ENCODE measurements at regions not wholly inside any gene's neighbourhood (a gene's known extent, or its start where the extent isn't known, plus 50 kb on each side); places are given as distances from the start of the nearest gene placed in this dataset.

GRCh38 chr12:83758888-83759631, 1072.4 kb downstream of the TMTC2 start:
- Histone ChIP-seq H3K9me3 (replicated peaks in 1 of 2; ENCODE audit: control insufficient read depth in 2 of 2, insufficient read depth in 1 of 2, low read depth in 1 of 2, low read length in 2 of 2) (peaks cover 2 to 16% of the 10 kb centered on the region in 2 donors), H3K79me1 (ENCODE audit: low read depth, low read length) (no peaks in the 10 kb centered on the region), H3K27me3 (ENCODE audit: control insufficient read depth in 3 of 3, insufficient read depth in 3 of 3, low read depth in 1 of 3, low read length in 3 of 3) (no peaks in the 10 kb centered on the region), H3K4ac (ENCODE audit: low read length) (no peak overlapping the region), H4K8ac (ENCODE audit: low read depth, low read length) (no peak overlapping the region), H2BK120ac (ENCODE audit: low read depth, low read length) (no peak overlapping the region), H3K4me2 (ENCODE audit: insufficient read depth, low read length, poor library complexity, severe bottlenecking) (no peak overlapping the region), H2BK15ac (ENCODE audit: low read length) (no peak overlapping the region), H2AK5ac (ENCODE audit: low read depth, low read length) (no peak overlapping the region), H3K4me1 (ENCODE audit: control insufficient read depth in 2 of 2, insufficient read depth in 1 of 2, low read depth in 1 of 2, low read length in 2 of 2) (no peaks in the 10 kb centered on the region), H3K27ac (replicated peaks; ENCODE audit: low read length) (no peak overlapping the region), H2BK5ac (ENCODE audit: low read length) (no peak overlapping the region), H2BK12ac (ENCODE audit: low read length) (no peak overlapping the region), H3K18ac (ENCODE audit: low read length) (no peak overlapping the region), H3K9ac (ENCODE audit: low read depth, low read length, poor library complexity) (no peak overlapping the region), H3K4me3 (ENCODE audit: low read length in 2 of 2) (no peak overlapping the region), H4K91ac (ENCODE audit: low read depth, low read length, poor library complexity) (no peak overlapping the region), H3K23ac (ENCODE audit: low read depth, low read length, poor library complexity) (no peak overlapping the region), H2AFZ (ENCODE audit: low read length) (no peak overlapping the region), H3K14ac (ENCODE audit: low read length) (no peak overlapping the region), H3K36me3 (replicated peaks in 1 of 2; ENCODE audit: control insufficient read depth in 2 of 2, insufficient read depth in 2 of 2, low read length in 2 of 2) (no peaks in the 10 kb centered on the region)
- no CpG with 5 or more reads among the region's 5 CpGs for WGBS, 2 donors (ENCODE audit: extremely low coverage in 2 of 2, insufficient read length in 2 of 2, insufficient replicate concordance in 1 of 2)
- no peak for DNase-seq (ENCODE audit: low spot score)

- Histone ChIP-seq H2AK5ac (ENCODE audit: low read depth, low read length) (no peak overlapping the region), H3K18ac (ENCODE audit: low read length) (no peak overlapping the region), H3K23ac (ENCODE audit: low read depth, low read length, poor library complexity) (no peak overlapping the region), H3K4me2 (ENCODE audit: insufficient read depth, low read length, poor library complexity, severe bottlenecking) (no peak overlapping the region), H3K4me1 (ENCODE audit: control insufficient read depth in 2 of 2, insufficient read depth in 1 of 2, low read depth in 1 of 2, low read length in 2 of 2) (no peaks in the 10 kb centered on the region), H2BK5ac (ENCODE audit: low read length) (no peak overlapping the region), H3K4ac (ENCODE audit: low read length) (no peak overlapping the region), H2BK120ac (ENCODE audit: low read depth, low read length) (no peak overlapping the region), H3K36me3 (replicated peaks in 1 of 2; ENCODE audit: control insufficient read depth in 2 of 2, insufficient read depth in 2 of 2, low read length in 2 of 2) (no peaks in the 10 kb centered on the region), H3K27ac (replicated peaks; ENCODE audit: low read length) (no peak overlapping the region), H3K79me1 (ENCODE audit: low read depth, low read length) (no peaks in the 10 kb centered on the region), H3K4me3 (ENCODE audit: low read length in 2 of 2) (no peak overlapping the region), H2BK12ac (ENCODE audit: low read length) (no peak overlapping the region), H4K91ac (ENCODE audit: low read depth, low read length, poor library complexity) (no peak overlapping the region), H3K9me3 (replicated peaks in 1 of 2; ENCODE audit: control insufficient read depth in 2 of 2, insufficient read depth in 1 of 2, low read depth in 1 of 2, low read length in 2 of 2) (no peaks in the 10 kb centered on the region), H2AFZ (ENCODE audit: low read length) (no peak overlapping the region), H3K27me3 (ENCODE audit: control insufficient read depth in 3 of 3, insufficient read depth in 3 of 3, low read depth in 1 of 3, low read length in 3 of 3) (no peaks in the 10 kb centered on the region), H3K9ac (ENCODE audit: low read depth, low read length, poor library complexity) (no peak overlapping the region), H4K8ac (ENCODE audit: low read depth, low read length) (no peak overlapping the region), H2BK15ac (ENCODE audit: low read length) (no peak overlapping the region), H3K14ac (ENCODE audit: low read length) (no peak overlapping the region)
- WGBS, 2 donors (ENCODE audit: extremely low coverage in 2 of 2, insufficient read length in 2 of 2, insufficient replicate concordance in 1 of 2): no CpG with 5 or more reads among the region's 1 CpG
- no peak for DNase-seq (ENCODE audit: low spot score)
Observed at GRCh38 chr12:83753904-83754303, 1067.2 kb downstream of the TMTC2 start.

GRCh38 chr12:83753205-83753604, 1066.5 kb downstream of the TMTC2 start:
- H2BK15ac ChIP-seq (ENCODE audit: low read length): no peak overlapping the region
- DNase-seq (ENCODE audit: low spot score): no peak
- H2AFZ ChIP-seq (ENCODE audit: low read length): no peak overlapping the region
- H4K8ac ChIP-seq (ENCODE audit: low read depth, low read length): no peak overlapping the region
- H3K4ac ChIP-seq (ENCODE audit: low read length): no peak overlapping the region
- H3K79me1 ChIP-seq (ENCODE audit: low read depth, low read length): no peaks in the 10 kb centered on the region
- no peaks in the 10 kb centered on the region for H3K9me3 ChIP-seq (replicated peaks in 1 of 2; ENCODE audit: control insufficient read depth in 2 of 2, insufficient read depth in 1 of 2, low read depth in 1 of 2, low read length in 2 of 2)
- H3K14ac ChIP-seq (ENCODE audit: low read length): no peak overlapping the region
- no peak overlapping the region for H2BK5ac ChIP-seq (ENCODE audit: low read length)
- no peak overlapping the region for H3K4me3 ChIP-seq (ENCODE audit: low read length in 2 of 2)
- no peak overlapping the region for H3K23ac ChIP-seq (ENCODE audit: low read depth, low read length, poor library complexity)
- H3K27me3 ChIP-seq (ENCODE audit: control insufficient read depth in 3 of 3, insufficient read depth in 3 of 3, low read depth in 1 of 3, low read length in 3 of 3): no peaks in the 10 kb centered on the region
- H2AK5ac ChIP-seq (ENCODE audit: low read depth, low read length): no peak overlapping the region
- H4K91ac ChIP-seq (ENCODE audit: low read depth, low read length, poor library complexity): no peak overlapping the region
- H2BK120ac ChIP-seq (ENCODE audit: low read depth, low read length): no peak overlapping the region
- H3K4me1 ChIP-seq (ENCODE audit: control insufficient read depth in 2 of 2, insufficient read depth in 1 of 2, low read depth in 1 of 2, low read length in 2 of 2): no peaks in the 10 kb centered on the region
- no CpG with 5 or more reads among the region's 3 CpGs for WGBS, 2 donors (ENCODE audit: extremely low coverage in 2 of 2, insufficient read length in 2 of 2, insufficient replicate concordance in 1 of 2)
- H3K4me2 ChIP-seq (ENCODE audit: insufficient read depth, low read length, poor library complexity, severe bottlenecking): no peak overlapping the region
- H3K36me3 ChIP-seq (replicated peaks in 1 of 2; ENCODE audit: control insufficient read depth in 2 of 2, insufficient read depth in 2 of 2, low read length in 2 of 2): no peaks in the 10 kb centered on the region
- no peak overlapping the region for H3K27ac ChIP-seq (replicated peaks; ENCODE audit: low read length)
- H3K9ac ChIP-seq (ENCODE audit: low read depth, low read length, poor library complexity): no peak overlapping the region
- no peak overlapping the region for H2BK12ac ChIP-seq (ENCODE audit: low read length)
- H3K18ac ChIP-seq (ENCODE audit: low read length): no peak overlapping the region

GRCh38 chr12:83739607-83740006, 1052.9 kb downstream of the TMTC2 start:
- no peak overlapping the region for H2BK5ac ChIP-seq (ENCODE audit: low read length)
- no peak overlapping the region for H3K4me3 ChIP-seq (ENCODE audit: low read length in 2 of 2)
- no peak overlapping the region for H3K4ac ChIP-seq (ENCODE audit: low read length)
- no peak overlapping the region for H3K18ac ChIP-seq (ENCODE audit: low read length)
- H3K4me1 ChIP-seq (ENCODE audit: control insufficient read depth in 2 of 2, insufficient read depth in 1 of 2, low read depth in 1 of 2, low read length in 2 of 2): no peaks in the 10 kb centered on the region
- no peak overlapping the region for H4K91ac ChIP-seq (ENCODE audit: low read depth, low read length, poor library complexity)
- H3K79me1 ChIP-seq (ENCODE audit: low read depth, low read length): no peaks in the 10 kb centered on the region
- no peaks in the 10 kb centered on the region for H3K27me3 ChIP-seq (ENCODE audit: control insufficient read depth in 3 of 3, insufficient read depth in 3 of 3, low read depth in 1 of 3, low read length in 3 of 3)
- H3K14ac ChIP-seq (ENCODE audit: low read length): no peak overlapping the region
- H3K9me3 ChIP-seq (replicated peaks in 1 of 2; ENCODE audit: control insufficient read depth in 2 of 2, insufficient read depth in 1 of 2, low read depth in 1 of 2, low read length in 2 of 2): no peaks in the 10 kb centered on the region
- no peak overlapping the region for H3K9ac ChIP-seq (ENCODE audit: low read depth, low read length, poor library complexity)
- H3K27ac ChIP-seq (replicated peaks; ENCODE audit: low read length): no peak overlapping the region
- no CpG with 5 or more reads among the region's 3 CpGs for WGBS, 2 donors (ENCODE audit: extremely low coverage in 2 of 2, insufficient read length in 2 of 2, insufficient replicate concordance in 1 of 2)
- H2BK15ac ChIP-seq (ENCODE audit: low read length): no peak overlapping the region
- no peak for DNase-seq (ENCODE audit: low spot score)
- H2BK120ac ChIP-seq (ENCODE audit: low read depth, low read length): no peak overlapping the region
- no peak overlapping the region for H3K23ac ChIP-seq (ENCODE audit: low read depth, low read length, poor library complexity)
- no peak overlapping the region for H2BK12ac ChIP-seq (ENCODE audit: low read length)
- H2AK5ac ChIP-seq (ENCODE audit: low read depth, low read length): no peak overlapping the region
- no peak overlapping the region for H3K4me2 ChIP-seq (ENCODE audit: insufficient read depth, low read length, poor library complexity, severe bottlenecking)
- no peak overlapping the region for H4K8ac ChIP-seq (ENCODE audit: low read depth, low read length)
- H3K36me3 ChIP-seq (replicated peaks in 1 of 2; ENCODE audit: control insufficient read depth in 2 of 2, insufficient read depth in 2 of 2, low read length in 2 of 2): no peaks in the 10 kb centered on the region
- H2AFZ ChIP-seq (ENCODE audit: low read length): peak overlapping the region; percentile 19

Data from neuronal stem cell (in vitro differentiated cells).